ENCODE measurements at regions not wholly inside any gene's neighbourhood (a gene's known extent, or its start where the extent isn't known, plus 50 kb on each side); places are given as distances from the start of the nearest gene placed in this dataset.

DNA sequence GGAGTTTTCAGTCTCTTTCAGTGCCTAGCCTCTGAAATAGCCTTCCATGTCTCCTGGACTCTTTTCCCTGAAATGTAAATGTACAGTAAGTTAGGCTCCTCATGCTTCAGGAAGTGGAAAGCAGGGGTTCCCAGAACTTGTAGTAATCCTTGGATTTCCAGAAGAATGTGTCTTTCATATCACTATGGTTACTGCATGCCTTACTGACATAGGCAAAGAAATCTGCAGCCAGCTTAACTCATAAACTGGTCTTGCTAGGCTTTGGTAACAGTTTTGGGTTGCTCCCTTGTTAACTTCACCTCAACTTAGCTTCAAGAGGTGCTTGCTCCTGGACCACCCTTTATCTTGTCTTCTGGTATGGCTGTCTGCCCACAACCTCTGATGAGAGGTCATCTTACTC lies 686.8 kb upstream of the DDX18 start:
- no peaks in the 10 kb centered on the region for H4K20me1 ChIP-seq (ENCODE audit: insufficient read depth, low read length)
- no peak overlapping the region for H3K27ac ChIP-seq (ENCODE audit: low read depth, low read length)
- H3K4me3 Mint-ChIP-seq (ENCODE audit: unreplicated experiment) = no peak overlapping the region
- H3K79me2 ChIP-seq (ENCODE audit: insufficient read depth, low read length) = no peaks in the 10 kb centered on the region
- H3K9ac ChIP-seq (ENCODE audit: low read length) = no peak overlapping the region
- H3K36me3 ChIP-seq (ENCODE audit: insufficient read depth, low read length) = no peaks in the 10 kb centered on the region
- H3K27me3 ChIP-seq (ENCODE audit: insufficient read depth, low read length) = no peaks in the 10 kb centered on the region
- H3K27me3 Mint-ChIP-seq (ENCODE audit: low read depth, unreplicated experiment) = no peaks in the 10 kb centered on the region
- no peak overlapping the region for H2AFZ ChIP-seq (ENCODE audit: low read depth, low read length)
- peak; percentile 0 for DNase-seq (ENCODE audit: low read depth)
- H3K9me3 Mint-ChIP-seq (ENCODE audit: unreplicated experiment) = no peaks in the 10 kb centered on the region
- FAIRE-seq = no peak
- H3K4me3 ChIP-seq (ENCODE audit: insufficient read depth, low read depth, low read length) = no peak overlapping the region
- no peaks in the 10 kb centered on the region for H3K36me3 Mint-ChIP-seq (ENCODE audit: low read depth, unreplicated experiment)
- TF ChIP-seq, protein P1, sequence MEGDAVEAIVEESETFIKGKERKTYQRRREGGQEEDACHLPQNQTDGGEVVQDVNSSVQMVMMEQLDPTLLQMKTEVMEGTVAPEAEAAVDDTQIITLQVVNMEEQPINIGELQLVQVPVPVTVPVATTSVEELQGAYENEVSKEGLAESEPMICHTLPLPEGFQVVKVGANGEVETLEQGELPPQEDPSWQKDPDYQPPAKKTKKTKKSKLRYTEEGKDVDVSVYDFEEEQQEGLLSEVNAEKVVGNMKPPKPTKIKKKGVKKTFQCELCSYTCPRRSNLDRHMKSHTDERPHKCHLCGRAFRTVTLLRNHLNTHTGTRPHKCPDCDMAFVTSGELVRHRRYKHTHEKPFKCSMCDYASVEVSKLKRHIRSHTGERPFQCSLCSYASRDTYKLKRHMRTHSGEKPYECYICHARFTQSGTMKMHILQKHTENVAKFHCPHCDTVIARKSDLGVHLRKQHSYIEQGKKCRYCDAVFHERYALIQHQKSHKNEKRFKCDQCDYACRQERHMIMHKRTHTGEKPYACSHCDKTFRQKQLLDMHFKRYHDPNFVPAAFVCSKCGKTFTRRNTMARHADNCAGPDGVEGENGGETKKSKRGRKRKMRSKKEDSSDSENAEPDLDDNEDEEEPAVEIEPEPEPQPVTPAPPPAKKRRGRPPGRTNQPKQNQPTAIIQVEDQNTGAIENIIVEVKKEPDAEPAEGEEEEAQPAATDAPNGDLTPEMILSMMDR (IDR thresholded peaks at IDR 0.05; ENCODE audit: insufficient read depth, low read depth, low read length) = no peak
- no peak for TF ChIP-seq EZH2 (IDR thresholded peaks at IDR 0.05; ENCODE audit: insufficient read depth, low read length)
- H3K9me3 ChIP-seq (ENCODE audit: insufficient read depth, low read depth, low read length) = no peaks in the 10 kb centered on the region
- H3K4me1 Mint-ChIP-seq (ENCODE audit: low read depth, unreplicated experiment) = peaks cover 19% of the 10 kb centered on the region
- peak overlapping the region; percentile 88 for H3K27ac Mint-ChIP-seq (ENCODE audit: unreplicated experiment)
- H3K4me1 ChIP-seq (ENCODE audit: insufficient read depth, low read length) = no peaks in the 10 kb centered on the region
- no peak overlapping the region for H3K4me2 ChIP-seq (ENCODE audit: low read length)

DNA sequence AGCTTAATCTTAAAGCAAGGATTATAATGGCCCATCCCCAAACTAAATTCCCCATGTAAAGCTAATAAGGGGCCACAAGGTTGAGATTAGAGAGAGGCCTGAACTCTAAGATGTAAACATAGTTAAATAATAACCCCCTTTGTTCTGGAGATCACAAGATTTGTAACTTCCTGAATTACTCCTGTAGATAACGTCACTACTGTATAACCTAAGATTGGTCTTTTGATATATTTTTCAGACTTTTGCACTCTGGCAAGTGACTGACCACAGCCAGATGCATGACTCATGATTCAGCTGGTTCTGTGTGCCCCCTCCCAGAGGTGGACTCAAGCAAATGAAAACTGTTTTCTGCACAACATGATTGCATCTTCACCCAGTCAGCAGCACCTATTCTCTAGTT lies 686.0 kb upstream of the DDX18 start:
- no peak for TF ChIP-seq EZH2 (IDR thresholded peaks at IDR 0.05; ENCODE audit: insufficient read depth, low read length)
- TF ChIP-seq, protein P1 (IDR thresholded peaks at IDR 0.05; ENCODE audit: insufficient read depth, low read depth, low read length) = no peak
- no peak for FAIRE-seq

DNA sequence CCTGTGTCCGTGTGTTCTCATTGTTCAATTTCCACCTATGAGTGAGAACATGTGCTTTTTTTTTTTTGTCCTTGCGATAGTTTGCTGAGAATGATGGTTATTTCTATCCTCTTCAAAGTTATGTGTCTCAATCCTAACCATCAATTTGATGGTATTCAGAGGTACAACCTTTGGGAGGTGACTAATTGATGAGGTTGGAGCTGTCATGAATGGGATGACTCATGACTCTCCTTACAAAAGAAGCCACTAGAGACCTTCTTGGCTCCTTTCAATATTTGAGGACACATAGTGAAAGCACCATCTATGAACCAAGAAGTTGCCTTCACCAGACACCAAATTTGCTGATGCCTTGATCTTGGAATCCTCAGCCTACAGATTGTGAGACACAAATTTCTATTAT lies 677.1 kb upstream of the DDX18 start:
- no peaks in the 10 kb centered on the region for H3K79me2 ChIP-seq (ENCODE audit: insufficient read depth, low read length)
- FAIRE-seq = no peak
- Mint-ChIP-seq H3K9me3 (ENCODE audit: unreplicated experiment) (no peaks in the 10 kb centered on the region), H3K27me3 (ENCODE audit: low read depth, unreplicated experiment) (no peaks in the 10 kb centered on the region), H3K4me3 (ENCODE audit: unreplicated experiment) (no peak overlapping the region), H3K27ac (ENCODE audit: unreplicated experiment) (no peak overlapping the region), H3K4me1 (ENCODE audit: low read depth, unreplicated experiment) (no peaks in the 10 kb centered on the region), H3K36me3 (ENCODE audit: low read depth, unreplicated experiment) (no peaks in the 10 kb centered on the region)
- no peaks in the 10 kb centered on the region for H3K27me3 ChIP-seq (ENCODE audit: insufficient read depth, low read length)
- H3K9ac ChIP-seq (ENCODE audit: low read length) = no peak overlapping the region
- no peak for DNase-seq (ENCODE audit: low read depth)
- no peak for TF ChIP-seq EZH2 (IDR thresholded peaks at IDR 0.05; ENCODE audit: insufficient read depth, low read length)
- no peaks in the 10 kb centered on the region for H3K4me1 ChIP-seq (ENCODE audit: insufficient read depth, low read length)
- H3K27ac ChIP-seq (ENCODE audit: low read depth, low read length) = no peak overlapping the region
- H4K20me1 ChIP-seq (ENCODE audit: insufficient read depth, low read length) = no peaks in the 10 kb centered on the region
- no peak overlapping the region for H2AFZ ChIP-seq (ENCODE audit: low read depth, low read length)
- no peak overlapping the region for H3K4me3 ChIP-seq (ENCODE audit: insufficient read depth, low read depth, low read length)
- H3K36me3 ChIP-seq (ENCODE audit: insufficient read depth, low read length) = no peaks in the 10 kb centered on the region
- H3K4me2 ChIP-seq (ENCODE audit: low read length) = no peak overlapping the region
- H3K9me3 ChIP-seq (ENCODE audit: insufficient read depth, low read depth, low read length) = no peaks in the 10 kb centered on the region

More for the DNA sequence above, 686.0 kb upstream of the DDX18 start:
- no peaks in the 10 kb centered on the region for H3K4me1 ChIP-seq (ENCODE audit: insufficient read depth, low read length)
- peak overlapping the region; percentile 88 for H3K27ac Mint-ChIP-seq (ENCODE audit: unreplicated experiment)
- peak; percentile 0 for DNase-seq (ENCODE audit: low read depth)
- peaks cover 19% of the 10 kb centered on the region for H3K4me1 Mint-ChIP-seq (ENCODE audit: low read depth, unreplicated experiment)
- H3K36me3 ChIP-seq (ENCODE audit: insufficient read depth, low read length) = no peaks in the 10 kb centered on the region
- no peak overlapping the region for H3K4me2 ChIP-seq (ENCODE audit: low read length)
- no peaks in the 10 kb centered on the region for H4K20me1 ChIP-seq (ENCODE audit: insufficient read depth, low read length)
- H2AFZ ChIP-seq (ENCODE audit: low read depth, low read length) = no peak overlapping the region
- H3K27me3 Mint-ChIP-seq (ENCODE audit: low read depth, unreplicated experiment) = no peaks in the 10 kb centered on the region
- H3K27me3 ChIP-seq (ENCODE audit: insufficient read depth, low read length) = no peaks in the 10 kb centered on the region
- H3K27ac ChIP-seq (ENCODE audit: low read depth, low read length) = no peak overlapping the region
- H3K9ac ChIP-seq (ENCODE audit: low read length) = no peak overlapping the region
- no peaks in the 10 kb centered on the region for H3K9me3 Mint-ChIP-seq (ENCODE audit: unreplicated experiment)
- H3K4me3 Mint-ChIP-seq (ENCODE audit: unreplicated experiment) = no peak overlapping the region
- H3K9me3 ChIP-seq (ENCODE audit: insufficient read depth, low read depth, low read length) = no peaks in the 10 kb centered on the region
- H3K79me2 ChIP-seq (ENCODE audit: insufficient read depth, low read length) = no peaks in the 10 kb centered on the region
- no peak overlapping the region for H3K4me3 ChIP-seq (ENCODE audit: insufficient read depth, low read depth, low read length)
- no peaks in the 10 kb centered on the region for H3K36me3 Mint-ChIP-seq (ENCODE audit: low read depth, unreplicated experiment)
